SK-N-SH (cell line): ENCODE measurements at regions not wholly inside any gene's neighbourhood (a gene's known extent, or its start where the extent isn't known, plus 50 kb on each side); places are given as distances from the start of the nearest gene placed in this dataset.

ENCODE experiments used
- CTCF ChIP-seq: fragments of 200-600 bp; sonication (generic); IDR thresholded peaks from 2 replicates; pipeline ENCODE4 v1.6.1; 2017; ENCODE audit warnings: antibody characterized with exemption, mild to moderate bottlenecking, moderate library complexity
- EP300 ChIP-seq, 2 experiments: IDR thresholded peaks; 2 replicates each; pipeline versions ENCODE4 v1.4.0 to v1.6.1; 2012; ENCODE audit warnings: borderline replicate concordance in 1 of 2, low read depth in 1 of 2, low read length in 1 of 2
- EZH2phosphoT487 ChIP-seq: fragments of 200-600 bp; sonication (generic); IDR thresholded peaks from 2 replicates; pipeline ENCODE4 v1.6.1; 2017; ENCODE audit warnings: low read depth, mixed run types, mild to moderate bottlenecking, antibody characterized with exemption, moderate library complexity, borderline replicate concordance
- FOSL2 ChIP-seq: IDR thresholded peaks from 2 replicates; pipeline ENCODE4 v1.4.0; 2012; ENCODE audit warnings: low read depth, mild to moderate bottlenecking, moderate library complexity, borderline replicate concordance
- FOXM1 ChIP-seq: IDR thresholded peaks from 2 replicates; pipeline ENCODE4 v1.4.0; 2012; ENCODE audit warnings: low read depth, mild to moderate bottlenecking
- JUND ChIP-seq: IDR thresholded peaks from 2 replicates; pipeline ENCODE4 v1.4.0; 2012
- MXI1 ChIP-seq: IDR thresholded peaks from 2 replicates; pipeline ENCODE4 v1.6.1; 2012; ENCODE audit warnings: mild to moderate bottlenecking, low read depth, low read length, improper control_type of control experiment
- POLR2AphosphoS5 ChIP-seq: IDR thresholded peaks from 2 replicates; pipeline ENCODE4 v1.6.1; 2012; ENCODE audit warnings: low read depth, low read length
- RCOR1 ChIP-seq: fragments of 150-350 bp; IDR thresholded peaks from 2 replicates; pipeline ENCODE4 v1.6.1; 2017; ENCODE audit warnings: antibody characterized with exemption, low read length
- TAF1 ChIP-seq: IDR thresholded peaks from 2 replicates; pipeline ENCODE4 v1.6.1; 2012; ENCODE audit warnings: low read depth, mild to moderate bottlenecking, low read length, moderate library complexity, borderline replicate concordance
- TEAD4 ChIP-seq: IDR thresholded peaks from 2 replicates; pipeline ENCODE4 v1.4.0; 2012; ENCODE audit warnings: mild to moderate bottlenecking, borderline replicate concordance; ENCODE audit not compliant: insufficient read depth
- YY1 ChIP-seq: IDR thresholded peaks from 2 replicates; pipeline ENCODE4 v1.4.0; 2012; ENCODE audit warnings: low read depth, mild to moderate bottlenecking

- no peak for TF ChIP-seq CTCF
- no peak for TF ChIP-seq POLR2AphosphoS5
- no peak for TF ChIP-seq RCOR1
- TF ChIP-seq JUND = no peak
- TF ChIP-seq YY1 = no peak
- no peak for TF ChIP-seq FOXM1
- no peak for TF ChIP-seq MXI1
- TF ChIP-seq EZH2phosphoT487 = no peak
- no peak for TF ChIP-seq FOSL2
- no peak for TF ChIP-seq TEAD4
- TF ChIP-seq TAF1 = no peak
- no peak for TF ChIP-seq EP300 (IDR thresholded peaks at IDR 0.05; ENCODE audit: borderline replicate concordance in 1 of 2, low read depth in 1 of 2, low read length in 1 of 2)
Observed at GRCh38 chr9:31916591-31917241, 467.7 kb upstream of the ACO1 start.
